Erythroblast (primary cell): ENCODE measurements at regions not wholly inside any gene's neighbourhood (a gene's known extent, or its start where the extent isn't known, plus 50 kb on each side); places are given as distances from the start of the nearest gene placed in this dataset.

Experiments used
- GATA1 ChIP-seq: IDR thresholded peaks from 2 replicates; pipeline ENCODE4 v1.6.1; 2011; ENCODE audit warnings: low read depth, mild to moderate bottlenecking, control low read depth, low read length, moderate library complexity
- POLR2A ChIP-seq: IDR thresholded peaks from 2 replicates; pipeline ENCODE4 v1.6.1; 2011; ENCODE audit warnings: mild to moderate bottlenecking, low read length

- TF ChIP-seq GATA1: no peak
- no peak for TF ChIP-seq POLR2A
Measured at GRCh38 chr3:20809356-20809755, 623.4 kb upstream of the SGO1 start.
